HG03565 (cell line): ENCODE measurements at regions not wholly inside any gene's neighbourhood (a gene's known extent, or its start where the extent isn't known, plus 50 kb on each side); places are given as distances from the start of the nearest gene placed in this dataset.
"Not testable (repeated sequence)": the region's sequence is repeated elsewhere in the genome, so short reads cannot be mapped to it uniquely, and the experiment has no call there.

Source experiments
- ATAC-seq: cut with Tn5 transposase; IDR thresholded peaks from one replicate; pipeline ENCODE4 v1.9.1; 2021; ENCODE audit warnings: mild to moderate bottlenecking, moderate library complexity; ENCODE audit not compliant: unreplicated experiment

- no peak for ATAC-seq
These were observed 54.9 kb upstream of the NBPF3 start for GRCh38 chr1:21385022-21385421.

GRCh38 chr1:21384620-21385019 is 55.3 kb upstream of the NBPF3 start:
- no peak for ATAC-seq

DNA sequence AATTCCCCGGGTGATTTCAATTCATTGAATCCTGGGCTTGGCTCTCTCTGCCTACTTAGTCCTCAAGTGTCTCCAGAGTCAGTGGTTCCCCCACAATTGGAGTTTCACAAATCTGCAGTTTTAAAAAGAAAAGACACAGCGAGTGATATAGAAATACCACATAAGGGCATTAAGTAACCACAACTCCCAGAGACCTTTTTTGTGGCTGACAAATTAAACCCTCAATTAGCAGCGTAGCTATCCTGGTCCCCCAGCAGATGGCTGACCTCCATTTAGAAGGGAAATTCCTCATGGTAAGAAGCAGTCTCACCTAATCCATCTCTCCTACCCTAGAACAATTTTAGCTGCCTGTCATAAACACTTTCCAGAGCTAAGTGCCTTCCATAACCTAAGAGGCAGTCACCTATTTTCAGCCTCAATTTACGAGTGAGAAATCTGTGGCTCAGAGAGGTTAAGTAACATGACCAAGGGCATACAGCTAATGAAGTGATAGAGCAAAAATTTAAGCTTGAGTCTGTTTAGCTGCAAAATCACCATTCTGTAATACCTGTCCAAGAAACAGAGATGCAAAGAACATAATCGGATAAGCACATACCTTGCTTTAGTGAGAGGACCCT is 56.0 kb upstream of the NBPF3 start:
- ATAC-seq: no peak

DNA sequence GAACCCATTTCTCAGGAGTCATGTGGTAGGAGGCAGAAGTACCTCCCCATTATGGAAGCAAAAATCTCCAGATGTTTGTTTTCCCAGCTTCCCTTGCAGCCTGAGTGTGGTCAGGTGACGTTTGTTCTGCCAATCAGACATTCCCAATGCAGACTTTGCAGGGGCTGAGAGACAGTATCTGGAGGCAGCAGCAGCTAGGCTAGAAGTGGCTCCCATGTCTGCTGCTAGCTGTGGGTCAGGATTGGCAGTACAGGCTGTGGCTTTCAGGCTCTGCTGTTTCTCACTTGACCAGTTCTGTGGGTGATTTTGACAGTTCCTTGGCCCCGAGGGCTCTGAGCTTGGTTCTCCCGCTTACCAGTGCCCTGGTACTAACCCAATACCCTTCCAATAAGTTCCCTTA is 58.6 kb upstream of the NBPF3 start:
- no peak for ATAC-seq

GRCh38 chr1:21380147-21380546 is 59.8 kb upstream of the NBPF3 start:
- not testable (repeated sequence) for ATAC-seq

- ATAC-seq: no peak
These were observed 60.4 kb upstream of the NBPF3 start for GRCh38 chr1:21379571-21379970.

- ATAC-seq: no peak
These were observed 61.0 kb upstream of the NBPF3 start for GRCh38 chr1:21378705-21379494.

- ATAC-seq: no peak
These were observed 67.6 kb upstream of the NBPF3 start for GRCh38 chr1:21372383-21372782.

DNA sequence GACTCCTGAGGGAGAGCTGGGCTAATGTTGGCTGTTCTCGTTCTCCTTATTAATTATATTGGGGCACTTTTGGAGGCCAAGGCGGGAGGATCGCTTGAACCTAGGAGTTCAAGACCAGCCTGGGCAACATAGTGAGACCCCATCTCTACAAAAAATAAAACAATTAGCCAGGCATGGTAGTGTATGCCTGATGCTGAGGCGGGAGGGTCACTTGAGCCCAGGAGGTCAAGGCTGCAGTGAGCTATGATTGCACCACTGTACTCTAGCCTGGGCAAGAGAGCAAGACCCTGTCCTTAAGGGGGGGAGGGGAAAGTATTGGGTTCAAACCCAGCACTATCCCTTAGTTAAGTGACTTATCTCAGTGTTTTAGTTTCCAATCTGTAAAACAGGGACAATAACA is 70.0 kb upstream of the NBPF3 start:
- no peak for ATAC-seq

DNA sequence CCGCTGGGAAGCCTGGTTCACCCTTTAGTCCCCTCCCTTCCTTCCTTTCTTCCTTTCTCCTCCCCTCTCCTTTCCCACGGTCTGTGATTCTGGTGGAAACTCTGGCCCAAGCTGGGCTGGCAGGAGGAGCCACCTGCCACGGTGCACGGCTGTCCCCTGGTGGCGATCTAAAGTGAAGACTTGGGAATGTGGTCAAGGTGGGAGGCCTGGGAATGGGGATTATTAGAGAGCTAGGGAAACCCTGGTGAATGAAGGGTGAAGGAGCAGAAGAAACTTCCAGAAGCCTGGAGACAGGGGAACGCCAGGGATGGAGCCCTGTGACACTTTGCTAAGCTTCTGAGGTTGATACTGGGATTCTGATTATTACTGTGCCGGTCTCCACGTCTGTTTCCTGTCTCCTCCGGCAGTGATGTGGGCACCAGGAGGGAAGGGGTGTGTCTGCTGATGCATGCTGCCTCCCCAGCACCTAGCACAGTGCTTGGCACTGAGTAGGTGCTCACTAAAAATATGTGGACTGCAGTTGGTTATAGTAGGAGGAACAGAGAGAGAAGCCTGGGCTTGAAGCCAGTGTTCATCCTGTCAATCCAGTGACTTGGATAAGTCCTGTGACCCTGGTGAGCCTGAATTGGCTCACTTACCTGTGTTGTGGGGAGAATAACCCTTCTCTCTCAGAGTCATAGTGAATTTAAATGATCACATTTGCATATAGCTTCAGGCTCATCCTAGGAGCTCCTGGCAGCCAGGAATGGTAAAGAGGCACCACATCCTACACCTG is 71.2 kb upstream of the NBPF3 start:
- ATAC-seq: no peak

GRCh38 chr1:21367973-21368514 is 71.9 kb upstream of the NBPF3 start:
- ATAC-seq: not testable (repeated sequence)

GRCh38 chr1:21366288-21366687 is 73.6 kb upstream of the NBPF3 start:
- no peak for ATAC-seq

- ATAC-seq: no peak
These were observed 74.8 kb upstream of the ECE1 start for GRCh38 chr1:21365036-21365435.

DNA sequence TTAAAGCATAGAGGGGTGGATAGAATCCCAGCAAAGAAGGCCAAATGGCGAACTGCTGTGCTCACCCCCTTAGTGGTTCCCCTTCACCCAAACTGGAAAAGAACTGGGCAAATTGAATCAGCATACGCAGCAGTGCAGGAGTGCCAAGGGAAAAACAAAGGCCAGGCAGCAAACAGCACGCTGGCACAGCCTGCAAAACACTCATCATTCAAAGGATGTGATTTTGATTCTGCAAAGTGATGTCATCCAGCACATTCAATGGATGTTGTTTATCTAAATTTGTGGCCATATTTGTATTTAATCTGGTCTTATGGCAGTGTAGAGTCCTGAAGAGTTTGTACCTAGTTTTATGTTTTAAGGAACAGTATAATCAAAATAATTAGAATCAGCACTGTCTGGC is 71.8 kb upstream of the ECE1 start:
- ATAC-seq: no peak

DNA sequence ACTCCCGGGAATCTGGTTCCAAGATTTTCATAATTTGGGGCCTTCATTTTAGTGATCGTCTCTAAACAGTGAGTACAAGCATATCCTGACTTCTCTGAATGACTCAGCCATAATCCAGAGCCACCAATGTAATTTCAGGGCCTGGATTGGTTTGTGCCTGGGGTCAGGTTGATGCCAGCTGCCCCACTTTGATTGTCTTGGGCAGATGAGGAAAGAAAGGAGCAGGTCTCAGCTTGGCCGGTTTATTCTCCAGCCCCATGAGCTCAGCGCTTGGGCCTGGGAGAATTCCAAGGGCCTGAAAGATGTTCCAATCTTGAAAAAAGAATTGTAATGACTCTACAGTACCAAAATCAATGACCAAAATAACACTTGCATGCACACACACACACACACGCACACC is 71.2 kb upstream of the ECE1 start:
- ATAC-seq: no peak

DNA sequence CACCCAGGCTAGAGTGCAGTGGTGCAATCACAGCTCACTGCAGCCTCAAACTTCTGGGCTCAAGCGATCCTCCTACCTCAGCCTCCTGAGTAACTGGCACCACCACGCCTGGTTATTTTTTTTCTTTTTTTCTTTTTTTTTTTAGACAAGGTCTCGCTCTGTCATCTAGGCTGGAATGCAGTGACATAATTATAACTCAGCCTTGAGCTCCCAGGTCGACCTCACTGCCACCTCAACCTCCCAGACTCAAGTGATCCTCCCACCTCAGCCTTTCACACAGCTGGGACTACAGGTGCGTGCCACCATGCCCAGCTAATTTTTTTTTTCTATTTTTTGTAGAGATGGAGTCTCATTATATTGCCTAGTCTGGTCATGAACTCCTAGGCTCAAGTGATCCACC is 66.9 kb upstream of the ECE1 start:
- no peak for ATAC-seq

DNA sequence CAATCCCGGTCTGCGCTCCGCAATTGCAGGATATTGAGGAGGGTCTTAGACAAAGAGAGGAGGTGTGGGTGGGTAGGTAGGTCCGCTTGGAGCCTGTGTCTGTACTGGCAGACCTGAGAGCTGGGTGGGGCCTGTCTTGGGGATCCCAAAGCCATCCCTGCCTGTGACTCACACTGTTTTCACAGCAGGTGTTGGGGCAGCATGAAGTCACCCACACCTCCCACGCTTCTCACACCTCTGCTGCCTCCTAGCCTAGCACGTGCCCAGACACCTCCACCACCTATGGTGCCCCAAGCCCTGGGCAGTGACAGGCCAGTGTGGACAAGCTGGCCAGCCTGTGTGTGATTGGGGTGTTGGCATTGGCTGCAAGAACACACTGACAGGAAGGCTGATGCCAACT is 65.7 kb upstream of the ECE1 start:
- ATAC-seq: no peak

DNA sequence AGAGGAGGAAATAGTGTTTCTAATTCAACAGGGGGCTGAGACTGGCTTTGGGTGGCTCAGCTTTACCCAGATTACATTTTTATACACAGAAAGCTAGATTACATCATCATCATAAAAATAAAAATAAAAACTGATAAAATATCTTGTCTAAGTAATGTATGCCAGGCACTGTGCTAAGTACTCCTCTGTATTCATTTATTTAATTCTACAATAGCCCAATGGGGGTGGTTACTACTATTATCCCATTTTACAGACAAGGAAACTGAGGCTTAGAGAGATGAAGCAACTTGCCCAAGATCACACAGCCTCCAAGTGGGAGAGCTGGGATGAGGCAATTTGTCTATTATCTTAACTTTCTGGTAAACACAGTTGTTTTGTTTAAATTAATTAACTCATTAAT is 62.3 kb upstream of the ECE1 start:
- ATAC-seq: no peak

DNA sequence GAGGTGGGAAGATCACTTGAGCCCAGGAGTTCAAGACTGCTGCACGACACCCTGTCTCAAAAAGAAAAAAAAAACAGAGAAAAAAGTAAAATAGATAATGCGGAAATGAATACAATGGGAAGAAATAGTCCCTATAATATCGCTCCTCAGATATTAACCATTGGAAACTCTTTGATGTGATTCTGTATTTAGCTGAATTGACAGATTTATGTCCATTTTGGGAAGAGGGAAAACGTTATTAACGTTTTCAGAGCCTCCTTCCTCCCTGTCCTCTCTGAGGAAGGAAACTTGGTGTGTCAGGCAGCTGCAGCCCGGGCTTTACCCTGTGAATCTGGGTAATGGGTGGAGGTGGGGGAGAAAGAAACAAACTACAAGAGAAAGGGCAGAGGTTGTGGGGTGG is 61.6 kb upstream of the ECE1 start:
- no peak for ATAC-seq

DNA sequence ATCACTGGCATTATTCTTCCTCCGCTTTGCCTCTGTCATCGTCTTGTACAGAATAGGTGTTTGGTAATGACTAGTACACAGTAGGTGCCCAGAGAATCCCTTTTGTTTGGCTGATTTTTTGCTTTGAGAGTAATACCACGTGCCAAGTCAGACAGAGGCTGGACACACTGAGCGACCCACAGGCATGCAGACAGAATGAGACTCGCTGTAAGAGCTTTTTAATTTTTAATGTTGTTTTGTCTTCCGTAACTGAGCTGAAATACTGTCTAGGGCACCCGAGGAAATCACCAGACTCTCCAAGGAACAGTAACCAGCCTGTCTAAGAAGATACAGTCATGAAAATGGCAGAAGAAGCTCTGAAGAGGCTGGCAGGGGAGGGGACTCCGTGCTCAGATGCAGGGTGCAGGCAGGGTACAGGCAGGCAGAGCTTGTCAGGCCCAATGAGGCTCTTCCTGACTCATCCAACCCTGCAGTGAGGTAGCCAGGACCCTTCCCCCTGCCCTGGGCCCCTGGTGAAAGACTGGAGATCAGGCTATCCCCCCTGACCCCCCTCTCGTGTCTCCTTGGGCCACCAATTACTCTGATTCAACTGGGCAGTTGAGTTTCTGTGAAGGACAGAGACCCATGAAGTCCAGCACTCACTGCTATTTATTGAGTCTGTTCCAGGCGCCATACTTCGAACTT is 60.1 kb upstream of the ECE1 start:
- no peak for ATAC-seq

DNA sequence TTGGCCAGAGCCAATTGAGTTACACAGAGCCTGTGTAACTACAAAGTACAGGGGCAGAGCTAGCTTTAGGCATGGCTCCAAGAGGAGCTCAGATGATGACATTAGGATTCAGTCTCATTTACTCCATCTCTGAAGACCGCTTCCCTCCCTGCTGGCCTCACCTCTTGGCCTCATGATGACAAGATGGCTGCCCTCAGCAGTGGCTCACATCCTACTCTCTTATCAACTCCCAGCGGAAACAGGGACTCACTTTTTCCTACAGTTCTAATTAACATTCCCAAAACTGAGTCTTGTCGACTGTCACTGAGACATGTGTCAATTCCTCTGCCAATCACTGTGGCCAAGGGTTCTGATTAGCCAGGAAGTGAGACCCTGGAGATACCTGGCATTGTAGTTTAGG is 59.4 kb upstream of the ECE1 start:
- ATAC-seq: no peak
